Neuronal stem cell (in vitro differentiated cells): ENCODE measurements at regions not wholly inside any gene's neighbourhood (a gene's known extent, or its start where the extent isn't known, plus 50 kb on each side); places are given as distances from the start of the nearest gene placed in this dataset.

Experiments
- DNase-seq: peaks from one replicate; pipeline ENCODE4 v3.0.0-alpha.2; 2013; ENCODE audit warnings: low spot score
- H2AFZ ChIP-seq: one replicate; pipeline ENCODE4 v1.6.1; 2013; ENCODE audit warnings: mild to moderate bottlenecking, low read length, inconsistent platforms
- H2AK5ac ChIP-seq: 2 replicates; pipeline ENCODE4 v1.6.1; 2013; ENCODE audit warnings: low read depth, mild to moderate bottlenecking, inconsistent platforms, low read length, moderate library complexity, mixed read lengths
- H2BK120ac ChIP-seq: 2 replicates; pipeline ENCODE4 v1.6.1; 2013; ENCODE audit warnings: low read depth, mild to moderate bottlenecking, inconsistent platforms, low read length, moderate library complexity, mixed read lengths
- H2BK12ac ChIP-seq: one replicate; pipeline ENCODE4 v1.6.1; 2013; ENCODE audit warnings: low read length, inconsistent platforms
- H2BK15ac ChIP-seq: 2 replicates; pipeline ENCODE4 v1.6.1; 2013; ENCODE audit warnings: mild to moderate bottlenecking, low read length, inconsistent platforms, mixed read lengths
- H2BK5ac ChIP-seq: one replicate; pipeline ENCODE4 v1.6.1; 2013; ENCODE audit warnings: inconsistent platforms, mild to moderate bottlenecking, low read length, moderate library complexity
- H3K14ac ChIP-seq: one replicate; pipeline ENCODE4 v1.6.1; 2013; ENCODE audit warnings: low read length, inconsistent platforms
- H3K18ac ChIP-seq: 2 replicates; pipeline ENCODE4 v1.6.1; 2013; ENCODE audit warnings: low read length, inconsistent platforms
- H3K23ac ChIP-seq: 2 replicates; pipeline ENCODE4 v1.6.1; 2013; ENCODE audit warnings: low read depth, mild to moderate bottlenecking, mixed read lengths, low read length, inconsistent platforms; ENCODE audit not compliant: poor library complexity
- H3K27ac ChIP-seq: replicated peaks from 3 replicates; pipeline ENCODE4 v1.5.1; 2013; ENCODE audit warnings: low read length, inconsistent platforms
- H3K27me3 ChIP-seq, 3 experiments: 2 replicates each; pipeline ENCODE4 v1.6.1; 2013; ENCODE audit warnings: low read length in 3 of 3, mild to moderate bottlenecking in 2 of 3, inconsistent platforms in 1 of 3, low read depth in 1 of 3, mixed read lengths in 1 of 3, moderate library complexity in 1 of 3; ENCODE audit not compliant: control insufficient read depth in 3 of 3, insufficient read depth in 3 of 3
- H3K36me3 ChIP-seq, 2 donors: replicated peaks in 1 of 2; 2 replicates each; pipeline ENCODE4 v1.6.1; 2013; ENCODE audit warnings: low read length in 2 of 2; ENCODE audit not compliant: control insufficient read depth in 2 of 2, insufficient read depth in 2 of 2
- H3K4ac ChIP-seq: 2 replicates; pipeline ENCODE4 v1.6.1; 2013; ENCODE audit warnings: inconsistent platforms, mild to moderate bottlenecking, low read length, moderate library complexity
- H3K4me1 ChIP-seq, 2 donors: 1 replicate in 1 of 2; 2 replicates in 1 of 2; pipeline ENCODE4 v1.6.1; 2013; ENCODE audit warnings: low read length in 2 of 2, low read depth in 1 of 2; ENCODE audit not compliant: control insufficient read depth in 2 of 2, insufficient read depth in 1 of 2
- H3K4me2 ChIP-seq: one replicate; pipeline ENCODE4 v1.6.1; 2013; ENCODE audit warnings: mild to moderate bottlenecking, low read length, inconsistent platforms; ENCODE audit not compliant: insufficient read depth, poor library complexity, severe bottlenecking
- H3K4me3 ChIP-seq, 2 donors: 2 replicates each; pipeline ENCODE4 v1.5.1; 2013; ENCODE audit warnings: low read length in 2 of 2, mild to moderate bottlenecking in 2 of 2, inconsistent platforms in 1 of 2, moderate library complexity in 1 of 2
- H3K79me1 ChIP-seq: one replicate; pipeline ENCODE4 v1.6.1; 2013; ENCODE audit warnings: low read depth, mild to moderate bottlenecking, inconsistent platforms, low read length, moderate library complexity
- H3K9ac ChIP-seq: one replicate; pipeline ENCODE4 v1.6.1; 2013; ENCODE audit warnings: mild to moderate bottlenecking, low read depth, low read length, inconsistent platforms; ENCODE audit not compliant: poor library complexity
- H3K9me3 ChIP-seq, 2 donors: replicated peaks in 1 of 2; 2 replicates each; pipeline versions ENCODE3 to v1.6.1; 2013; ENCODE audit warnings: low read length in 2 of 2, mild to moderate bottlenecking in 2 of 2, inconsistent platforms in 1 of 2, low read depth in 1 of 2, mixed read lengths in 1 of 2, moderate library complexity in 1 of 2; ENCODE audit not compliant: control insufficient read depth in 2 of 2, insufficient read depth in 1 of 2
- H4K8ac ChIP-seq: one replicate; pipeline ENCODE4 v1.6.1; 2013; ENCODE audit warnings: low read depth, mild to moderate bottlenecking, inconsistent platforms, low read length, moderate library complexity
- H4K91ac ChIP-seq: one replicate; pipeline ENCODE4 v1.6.1; 2013; ENCODE audit warnings: low read length, low read depth, mild to moderate bottlenecking, inconsistent platforms; ENCODE audit not compliant: poor library complexity
- WGBS, 2 donors: extraction: QIAGEN DNeasy Blood & Tissue Kit; methylation state at CpG; one replicate each; pipeline ENCODE4 v1.1.7; 2013; ENCODE audit warnings: missing lambda C conversion rate in 2 of 2, mixed read lengths in 1 of 2; ENCODE audit not compliant: insufficient read length in 2 of 2, insufficient replicate concordance in 1 of 2; ENCODE audit errors: extremely low coverage in 2 of 2; 5-methylcytosine and 5-hydroxymethylcytosine counted together

DNA sequence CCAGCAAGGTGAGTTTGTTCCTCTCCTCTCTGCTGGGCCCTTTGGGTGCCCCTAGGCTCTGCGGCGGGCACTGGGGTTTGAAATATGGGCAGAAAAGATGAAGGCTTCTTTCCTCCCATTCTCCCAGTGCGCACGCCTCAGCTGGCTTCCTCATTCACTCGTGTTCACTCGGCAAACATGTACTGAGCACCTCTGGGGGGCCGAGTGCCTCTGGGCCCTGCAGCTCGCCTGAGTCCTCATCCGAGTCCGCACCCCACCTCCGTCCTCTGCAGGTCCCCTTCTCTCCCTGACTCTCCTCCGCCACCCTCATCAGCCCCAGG lies 98.5 kb upstream of the RUNX3 start:
- Histone ChIP-seq H4K8ac (no peak overlapping the region), H3K4me1 (peaks cover 0 to 4% of the 10 kb centered on the region in 2 donors), H2BK120ac (no peak overlapping the region), H3K4me3 (no peak overlapping the region), H4K91ac (no peak overlapping the region), H2BK12ac (no peak overlapping the region), H3K4ac (no peak overlapping the region), H3K18ac (no peak overlapping the region), H3K36me3 (no peaks in the 10 kb centered on the region), H3K14ac (peak overlapping the region; percentile 40), H3K79me1 (no peaks in the 10 kb centered on the region), H3K23ac (peak overlapping the region; percentile 19), H2BK5ac (no peak overlapping the region), H3K9me3 (no peaks in the 10 kb centered on the region), H3K27me3 (peaks cover 0 to 11% (median 0%) of the 10 kb centered on the region in 3 experiments), H3K9ac (no peak overlapping the region), H2AK5ac (peak overlapping the region; percentile 81), H2AFZ (no peak overlapping the region), H3K27ac (no peak overlapping the region), H3K4me2 (no peak overlapping the region), H2BK15ac (peak overlapping the region; percentile 73)
- WGBS, 2 donors: no CpG with 5 or more reads among the region's 12 CpGs
- DNase-seq: no peak

DNA sequence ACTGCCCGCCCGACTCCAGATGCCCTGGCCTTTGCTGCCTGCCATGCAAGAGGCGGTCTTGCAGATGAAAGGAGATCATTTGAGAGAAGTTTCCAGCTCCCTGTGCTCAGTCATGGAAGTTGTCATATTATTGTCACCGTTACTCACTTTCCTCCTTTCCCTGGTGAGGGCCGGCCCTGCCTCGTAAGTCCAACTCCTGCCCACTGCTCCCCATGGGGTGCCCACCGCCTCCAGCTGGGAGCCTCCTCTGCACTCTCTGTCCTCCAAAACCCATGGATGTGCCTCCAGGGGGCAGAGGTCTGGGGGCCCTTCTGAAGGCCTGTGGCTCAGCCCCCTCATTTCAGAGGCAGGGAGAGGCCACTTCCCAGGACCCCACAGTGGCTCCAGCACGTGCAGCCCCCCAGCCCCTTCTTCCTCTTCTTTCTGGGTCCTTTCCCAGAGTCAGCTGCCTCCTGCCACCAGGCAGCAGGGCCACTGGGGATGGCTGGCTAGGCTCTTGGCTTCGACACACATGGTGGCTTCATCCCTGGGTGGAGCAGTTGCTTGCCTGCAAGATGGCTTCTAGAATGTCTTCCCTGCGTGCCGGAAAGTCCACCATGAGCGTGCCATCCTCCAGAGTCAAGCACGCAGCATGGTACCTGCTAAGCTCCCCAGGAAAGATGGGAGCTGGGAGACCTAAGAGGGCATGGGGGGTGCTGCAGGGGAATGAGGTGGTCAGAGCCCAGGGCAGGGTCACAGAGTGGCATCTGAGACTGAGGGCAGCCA lies 97.9 kb upstream of the RUNX3 start:
- peak overlapping the region; percentile 81 for H2AK5ac ChIP-seq
- H3K23ac ChIP-seq: peak overlapping the region; percentile 19
- no peaks in the 10 kb centered on the region for H3K36me3 ChIP-seq
- no peak overlapping the region for H2AFZ ChIP-seq
- no peak overlapping the region for H4K8ac ChIP-seq
- H2BK5ac ChIP-seq: peak overlapping the region; percentile 72
- H4K91ac ChIP-seq: no peak overlapping the region
- no peak overlapping the region for H3K4ac ChIP-seq
- peak overlapping the region; percentile 40 for H3K14ac ChIP-seq
- peaks cover 0 to 11% (median 0%) of the 10 kb centered on the region in 3 experiments for H3K27me3 ChIP-seq
- no peaks in the 10 kb centered on the region for H3K79me1 ChIP-seq
- H3K4me3 ChIP-seq: no peak overlapping the region
- H3K9ac ChIP-seq: no peak overlapping the region
- H3K4me2 ChIP-seq: no peak overlapping the region
- no peak for DNase-seq
- peaks cover 0 to 4% of the 10 kb centered on the region in 2 donors for H3K4me1 ChIP-seq
- no peak overlapping the region for H2BK120ac ChIP-seq
- no peak overlapping the region for H2BK12ac ChIP-seq
- no CpG with 5 or more reads among the region's 13 CpGs for WGBS, 2 donors
- H3K18ac ChIP-seq: peak overlapping the region; percentile 54
- no peaks in the 10 kb centered on the region for H3K9me3 ChIP-seq
- peak overlapping the region; percentile 73 for H2BK15ac ChIP-seq
- H3K27ac ChIP-seq: no peak overlapping the region

DNA sequence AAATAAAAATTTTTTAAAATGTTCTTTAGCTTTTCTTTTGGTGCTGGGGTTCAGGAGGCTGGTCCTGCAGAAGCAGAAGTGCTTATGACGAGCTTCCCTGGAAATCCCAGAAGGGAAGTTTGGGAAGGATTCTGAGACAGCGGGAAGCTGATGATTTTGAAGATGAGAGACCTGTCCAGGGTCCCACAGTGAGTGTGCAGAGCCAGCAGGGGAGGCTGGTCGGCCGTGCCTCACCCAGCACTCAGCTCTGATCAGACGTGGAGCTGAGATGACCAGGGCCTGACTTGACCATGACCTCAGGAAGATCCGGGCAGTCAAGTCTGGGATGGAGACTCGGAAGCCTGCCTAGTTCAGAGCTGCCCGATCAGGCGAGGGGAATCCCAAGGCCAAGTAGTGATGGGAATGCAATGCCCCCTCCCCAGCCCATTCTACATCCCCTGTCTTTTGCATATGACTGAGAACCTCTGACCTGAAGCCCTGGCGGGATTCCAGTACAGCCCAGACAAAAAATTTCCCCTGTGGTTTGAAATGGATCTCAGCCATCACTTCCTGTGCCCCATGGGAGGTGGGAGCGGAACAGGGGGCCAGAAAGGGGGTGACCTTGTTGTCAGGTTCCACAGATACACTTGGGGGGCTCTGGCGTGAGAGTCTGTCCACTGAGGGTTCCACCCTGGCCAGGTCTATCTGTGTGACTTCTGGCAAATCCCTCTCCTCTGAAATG lies 96.8 kb upstream of the RUNX3 start:
- H3K27me3 ChIP-seq: peaks cover 0 to 9% (median 0%) of the 10 kb centered on the region in 3 experiments
- no peaks in the 10 kb centered on the region for H3K9me3 ChIP-seq
- H3K79me1 ChIP-seq: no peaks in the 10 kb centered on the region
- no peak overlapping the region for H3K4me3 ChIP-seq
- no peak overlapping the region for H3K27ac ChIP-seq
- peak overlapping the region; percentile 11 for H2AK5ac ChIP-seq
- no CpG with 5 or more reads among the region's 12 CpGs for WGBS, 2 donors
- no peak overlapping the region for H3K4me2 ChIP-seq
- H4K8ac ChIP-seq: no peak overlapping the region
- no peak overlapping the region for H3K4ac ChIP-seq
- H2BK15ac ChIP-seq: no peak overlapping the region
- no peak overlapping the region for H2BK5ac ChIP-seq
- DNase-seq: no peak
- no peak overlapping the region for H2BK120ac ChIP-seq
- peaks cover 2 to 9% of the 10 kb centered on the region in 2 donors for H3K4me1 ChIP-seq
- no peak overlapping the region for H2BK12ac ChIP-seq
- peak overlapping the region; percentile 29 for H3K23ac ChIP-seq
- no peak overlapping the region for H2AFZ ChIP-seq
- H3K9ac ChIP-seq: no peak overlapping the region
- no peak overlapping the region for H3K18ac ChIP-seq
- H3K14ac ChIP-seq: no peak overlapping the region
- no peak overlapping the region for H4K91ac ChIP-seq
- no peaks in the 10 kb centered on the region for H3K36me3 ChIP-seq

DNA sequence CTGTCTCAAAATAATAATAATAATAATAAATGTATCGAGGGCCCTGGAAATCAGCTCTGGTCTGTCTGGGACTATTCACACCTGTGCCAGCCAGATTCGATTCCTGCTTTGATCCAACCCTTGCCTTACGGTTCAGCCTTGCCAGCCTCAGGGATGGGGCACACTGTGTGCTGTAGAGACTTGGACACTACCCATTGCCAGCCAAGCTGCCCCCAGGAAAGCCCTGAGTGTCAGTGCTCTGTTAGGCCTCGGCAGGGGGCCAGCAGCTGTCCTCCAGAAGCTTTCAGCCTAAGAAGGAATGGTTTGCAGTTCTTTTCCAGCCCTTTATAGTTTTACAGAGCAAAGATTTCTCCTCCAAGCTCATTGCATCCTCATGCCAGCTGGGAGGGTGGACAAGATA lies 96.2 kb upstream of the RUNX3 start:
- no peak overlapping the region for H2AFZ ChIP-seq
- H3K36me3 ChIP-seq: no peaks in the 10 kb centered on the region
- H2BK15ac ChIP-seq: no peak overlapping the region
- no peak overlapping the region for H3K14ac ChIP-seq
- DNase-seq: no peak
- H3K4me1 ChIP-seq: peaks cover 2 to 11% of the 10 kb centered on the region in 2 donors
- peak overlapping the region; percentile 59 for H2AK5ac ChIP-seq
- H3K23ac ChIP-seq: no peak overlapping the region
- H4K8ac ChIP-seq: no peak overlapping the region
- no peak overlapping the region for H3K4me2 ChIP-seq
- no peak overlapping the region for H2BK120ac ChIP-seq
- no peak overlapping the region for H2BK12ac ChIP-seq
- H3K79me1 ChIP-seq: no peaks in the 10 kb centered on the region
- H3K27me3 ChIP-seq: peaks cover 0 to 7% (median 0%) of the 10 kb centered on the region in 3 experiments
- no peak overlapping the region for H3K18ac ChIP-seq
- no peaks in the 10 kb centered on the region for H3K9me3 ChIP-seq
- no CpG with 5 or more reads among the region's 4 CpGs for WGBS, 2 donors
- H3K4me3 ChIP-seq: no peak overlapping the region
- H2BK5ac ChIP-seq: no peak overlapping the region
- H3K27ac ChIP-seq: no peak overlapping the region
- no peak overlapping the region for H4K91ac ChIP-seq
- H3K4ac ChIP-seq: no peak overlapping the region
- H3K9ac ChIP-seq: no peak overlapping the region
